WI38 (cell line): ENCODE measurements at regions not wholly inside any gene's neighbourhood (a gene's known extent, or its start where the extent isn't known, plus 50 kb on each side); places are given as distances from the start of the nearest gene placed in this dataset.

Experiments used
- H3K4me3 ChIP-seq: 2 replicates; pipeline ENCODE4 v1.5.1; 2011; ENCODE audit warnings: low read depth, mild to moderate bottlenecking, control low read depth, low read length
- TF ChIP-seq, protein P1 (sequence below): IDR thresholded peaks from 2 replicates; pipeline ENCODE4 v1.5.1; 2012; ENCODE audit warnings: low read depth, mild to moderate bottlenecking, control low read depth, low read length

DNA sequence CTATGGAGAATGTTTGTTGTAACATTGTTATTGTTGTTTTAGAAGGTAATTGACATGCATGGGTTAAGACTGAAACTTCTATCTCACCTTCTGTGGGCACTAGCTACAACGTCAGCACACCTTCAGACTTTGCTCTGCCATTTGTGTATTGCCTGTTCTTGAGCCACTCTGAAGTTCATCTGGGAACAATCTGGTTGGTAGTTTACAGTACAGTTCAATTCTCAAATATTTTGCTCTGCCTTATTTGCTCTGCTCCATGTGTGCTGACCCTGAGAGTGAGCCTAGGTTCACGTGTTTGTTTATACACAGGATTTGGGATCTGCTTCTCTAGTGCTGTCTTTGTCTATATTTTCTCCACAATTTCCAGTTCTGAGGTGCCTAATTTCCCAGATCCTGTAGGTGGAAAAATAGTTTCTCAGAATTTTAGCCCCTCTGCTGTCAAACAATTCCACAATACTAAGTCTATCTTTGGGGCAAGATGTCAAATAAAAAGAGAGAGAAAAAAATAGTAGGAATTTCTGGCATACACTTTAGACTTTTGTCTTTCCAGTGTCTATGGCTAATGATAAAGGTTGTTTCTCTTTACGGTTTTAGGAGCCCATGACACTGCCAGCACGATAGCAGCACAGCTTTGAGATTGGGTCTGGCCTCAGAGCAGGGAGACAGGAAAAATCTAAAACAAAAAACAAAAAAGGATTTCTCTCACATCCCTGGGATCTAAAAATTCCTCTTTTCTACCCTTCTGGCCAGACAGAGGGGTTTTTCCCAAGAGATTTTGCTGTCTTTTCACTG, 721.4 kb downstream of the VGLL3 start:
- no peak overlapping the region for H3K4me3 ChIP-seq
- TF ChIP-seq, protein P1, sequence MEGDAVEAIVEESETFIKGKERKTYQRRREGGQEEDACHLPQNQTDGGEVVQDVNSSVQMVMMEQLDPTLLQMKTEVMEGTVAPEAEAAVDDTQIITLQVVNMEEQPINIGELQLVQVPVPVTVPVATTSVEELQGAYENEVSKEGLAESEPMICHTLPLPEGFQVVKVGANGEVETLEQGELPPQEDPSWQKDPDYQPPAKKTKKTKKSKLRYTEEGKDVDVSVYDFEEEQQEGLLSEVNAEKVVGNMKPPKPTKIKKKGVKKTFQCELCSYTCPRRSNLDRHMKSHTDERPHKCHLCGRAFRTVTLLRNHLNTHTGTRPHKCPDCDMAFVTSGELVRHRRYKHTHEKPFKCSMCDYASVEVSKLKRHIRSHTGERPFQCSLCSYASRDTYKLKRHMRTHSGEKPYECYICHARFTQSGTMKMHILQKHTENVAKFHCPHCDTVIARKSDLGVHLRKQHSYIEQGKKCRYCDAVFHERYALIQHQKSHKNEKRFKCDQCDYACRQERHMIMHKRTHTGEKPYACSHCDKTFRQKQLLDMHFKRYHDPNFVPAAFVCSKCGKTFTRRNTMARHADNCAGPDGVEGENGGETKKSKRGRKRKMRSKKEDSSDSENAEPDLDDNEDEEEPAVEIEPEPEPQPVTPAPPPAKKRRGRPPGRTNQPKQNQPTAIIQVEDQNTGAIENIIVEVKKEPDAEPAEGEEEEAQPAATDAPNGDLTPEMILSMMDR = no peak

DNA sequence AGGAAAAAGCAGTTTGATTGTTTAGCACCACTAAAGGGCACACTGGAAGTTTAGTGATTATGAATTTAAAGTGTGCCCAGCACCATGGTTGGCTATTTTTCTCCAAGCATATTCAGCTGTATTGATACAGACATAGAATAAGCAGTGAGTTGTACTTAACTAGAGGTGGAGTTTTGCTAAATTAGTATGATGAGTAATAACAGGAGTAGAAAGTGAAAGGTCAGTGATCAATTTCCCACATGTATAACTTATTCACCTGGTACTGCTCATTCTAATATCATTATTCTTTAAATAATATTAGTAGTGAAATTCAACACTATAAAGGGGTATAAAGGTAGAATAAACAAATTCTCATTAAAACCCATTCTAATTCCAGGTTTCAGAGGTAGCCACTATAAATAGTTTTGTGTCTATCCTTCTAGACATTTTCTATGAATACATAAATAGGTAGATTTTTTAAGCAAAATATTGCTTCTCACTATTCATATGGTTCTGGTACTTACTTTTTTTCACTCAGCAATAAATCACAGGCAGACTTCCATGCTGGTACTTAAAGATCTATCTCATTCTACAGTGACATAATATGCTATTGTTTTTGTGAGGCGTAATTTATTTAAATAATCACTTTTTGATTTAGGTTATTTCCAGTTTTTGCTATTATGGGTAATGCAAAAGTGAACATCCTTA, 732.9 kb downstream of the VGLL3 start:
- TF ChIP-seq, protein P1 = no peak
- H3K4me3 ChIP-seq = no peak overlapping the region

- TF ChIP-seq, protein P1 = no peak
- no peak overlapping the region for H3K4me3 ChIP-seq
These were observed 736.5 kb downstream of the VGLL3 start for GRCh38 chr3:86254480-86254879.

DNA sequence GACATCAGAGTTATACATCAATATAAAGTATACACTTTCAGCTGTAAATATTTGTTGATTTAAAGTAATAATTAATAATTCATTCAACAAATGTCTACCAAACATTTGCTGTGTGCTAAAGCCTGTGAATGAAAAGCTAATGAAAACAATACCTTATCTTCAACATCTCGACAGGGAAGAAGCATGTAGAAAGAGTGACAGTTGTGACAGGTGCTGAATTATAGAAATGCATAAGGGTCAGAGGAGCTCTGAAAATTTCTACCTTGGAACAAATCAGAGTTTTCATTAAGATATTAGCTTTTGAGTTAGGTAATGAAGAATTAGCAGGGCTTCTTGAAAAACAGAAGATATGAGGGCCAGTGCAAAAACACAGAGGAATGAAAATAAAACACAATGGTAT, 739.2 kb downstream of the VGLL3 start:
- TF ChIP-seq, protein P1 = no peak
- H3K4me3 ChIP-seq = no peak overlapping the region

- TF ChIP-seq, protein P1 = no peak
- H3K4me3 ChIP-seq = no peak overlapping the region
These were observed 741.1 kb downstream of the VGLL3 start for GRCh38 chr3:86249833-86250232.

GRCh38 chr3:86245360-86245759, 745.6 kb downstream of the VGLL3 start:
- H3K4me3 ChIP-seq = no peak overlapping the region
- TF ChIP-seq, protein P1 = no peak

- TF ChIP-seq, protein P1 = no peak
- H3K4me3 ChIP-seq = no peak overlapping the region
These were observed 746.0 kb downstream of the VGLL3 start for GRCh38 chr3:86244905-86245304.
